Psoas muscle (tissue), 7 donors: ENCODE measurements at regions not wholly inside any gene's neighbourhood (a gene's known extent, or its start where the extent isn't known, plus 50 kb on each side); places are given as distances from the start of the nearest gene placed in this dataset.
A peak's percentile ranks its signal among the peaks of the same experiment; 100 is the strongest.

Experiments used
- ATAC-seq, 4 donors: fragments of 200-7000 bp; cut with Tn5 transposase; one replicate each; pipeline ENCODE4 v1.9.1; 2020; ENCODE audit warnings: moderate library complexity in 3 of 4, mild to moderate bottlenecking in 2 of 4
- DNase-seq, 2 donors: peaks; one replicate each; pipeline ENCODE4 v3.0.0-alpha.2; 2020
- H3K27ac ChIP-seq: fragments of 200-600 bp; one replicate; pipeline ENCODE4 v1.8.0; 2022
- H3K27me3 ChIP-seq, 3 donors: fragments of 200-600 bp in 1 of 3; one replicate each; pipeline versions ENCODE4 v1.6.1 to v1.8.0; 2013 to 2022; ENCODE audit warnings: low read length in 2 of 3, mild to moderate bottlenecking in 2 of 3, moderate library complexity in 1 of 3; ENCODE audit not compliant: insufficient read depth in 3 of 3
- H3K36me3 ChIP-seq, 2 donors: fragments of 200-600 bp in 1 of 2; one replicate each; pipeline versions ENCODE4 v1.6.1 to v1.8.0; 2013 to 2022; ENCODE audit warnings: low read depth in 1 of 2, mild to moderate bottlenecking in 1 of 2, moderate library complexity in 1 of 2; ENCODE audit not compliant: insufficient read depth in 1 of 2
- H3K4me1 ChIP-seq: fragments of 200-600 bp; one replicate; pipeline ENCODE4 v1.8.0; 2022
- H3K4me3 ChIP-seq: fragments of 200-600 bp; one replicate; pipeline ENCODE4 v1.8.0; 2022; ENCODE audit warnings: mild to moderate bottlenecking
- H3K9me3 ChIP-seq: fragments of 200-600 bp; one replicate; pipeline ENCODE4 v1.8.0; 2022
- WGBS, 3 donors: extraction: QIAGEN DNeasy Blood & Tissue Kit; methylation state at CpG; one replicate each; pipeline versions ENCODE4 v1.1.6 to v1.1.7; 2013; 5-methylcytosine and 5-hydroxymethylcytosine counted together
- intact Hi-C, 2 donors: fragments of 100-400 bp; cut with DNase I; formaldehyde crosslinking; loops; one replicate each; pipeline versions ENCODE4 v1.11.0 to v1.14.2; 2022
- TF ChIP-seq, protein P1 (sequence below): fragments of 200-600 bp; IDR thresholded peaks from one replicate; pipeline ENCODE4 v1.8.0; 2022; ENCODE audit warnings: antibody characterized with exemption
- donor health status: healthy with polysubstance abuse.
- donor health status: DM: no; HTN: no; CAD: no; lungs with moderate emphysema.
- donor health status: Bipolar disorder and iron deficiency.
- donor health status: healthy.
- donor health status: DM: yes; HTN: yes; CAD: no.
- donor health status: DM: no; HTN: no; CAD: no.
- donor health status: DM: yes; HTN: yes; CAD: no.

DNA sequence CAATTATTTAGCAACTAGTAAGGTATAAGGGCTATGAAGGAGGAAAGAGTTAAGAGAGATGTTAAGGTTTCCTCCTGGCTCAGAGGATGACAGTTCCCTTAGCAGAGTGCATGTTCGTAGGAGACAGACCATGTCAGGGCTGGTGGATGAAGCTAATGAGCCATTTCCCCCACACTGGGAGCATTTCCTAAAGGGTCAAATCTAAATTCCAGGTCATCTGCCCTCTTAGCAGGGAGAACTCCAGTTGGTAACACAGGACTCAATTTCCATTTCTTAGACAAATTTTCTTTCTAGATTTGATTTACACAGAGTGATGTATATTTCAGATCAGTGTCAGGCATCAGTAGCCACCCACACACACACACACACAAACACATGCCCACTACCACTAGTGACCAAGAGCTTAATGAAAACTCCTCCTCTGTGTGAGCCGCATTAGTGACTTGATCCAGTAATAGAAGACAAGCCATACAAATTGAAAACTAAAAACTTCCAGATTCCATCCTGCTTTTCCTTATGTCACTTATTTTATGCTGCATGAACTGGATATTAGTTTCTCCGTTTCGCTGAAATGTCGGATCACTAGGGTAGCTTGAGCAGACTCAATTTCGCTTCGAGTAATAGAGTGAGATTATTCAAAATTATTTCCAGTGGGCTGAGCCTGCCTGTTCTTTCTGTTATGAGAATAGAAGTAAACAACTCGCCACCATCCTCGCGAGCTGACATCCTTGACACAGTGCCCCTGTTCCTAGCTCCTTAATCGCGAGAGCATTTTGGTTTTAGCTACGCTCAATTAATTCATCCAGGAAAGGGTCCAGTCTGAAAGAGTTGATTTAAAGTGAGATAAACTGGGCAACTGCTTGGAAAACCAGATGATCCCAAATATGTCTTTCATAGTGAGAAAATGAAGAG lies 582.6 kb downstream of the SOX6 start:
- intact Hi-C loops: no loop called here
- Histone ChIP-seq H3K4me3 (no peak overlapping the region), H3K4me1 (peaks cover 9% of the 10 kb centered on the region), H3K9me3 (no peaks in the 10 kb centered on the region), H3K27me3 (no peaks in the 10 kb centered on the region), H3K27ac (no peak overlapping the region), H3K36me3 (no peaks in the 10 kb centered on the region)
- ATAC-seq (no peak), DNase-seq (no peak)
- 55 to 78% (median 58%) methylated on average over 13 of the region's 13 CpGs for WGBS, 3 donors
- TF ChIP-seq, protein P1, sequence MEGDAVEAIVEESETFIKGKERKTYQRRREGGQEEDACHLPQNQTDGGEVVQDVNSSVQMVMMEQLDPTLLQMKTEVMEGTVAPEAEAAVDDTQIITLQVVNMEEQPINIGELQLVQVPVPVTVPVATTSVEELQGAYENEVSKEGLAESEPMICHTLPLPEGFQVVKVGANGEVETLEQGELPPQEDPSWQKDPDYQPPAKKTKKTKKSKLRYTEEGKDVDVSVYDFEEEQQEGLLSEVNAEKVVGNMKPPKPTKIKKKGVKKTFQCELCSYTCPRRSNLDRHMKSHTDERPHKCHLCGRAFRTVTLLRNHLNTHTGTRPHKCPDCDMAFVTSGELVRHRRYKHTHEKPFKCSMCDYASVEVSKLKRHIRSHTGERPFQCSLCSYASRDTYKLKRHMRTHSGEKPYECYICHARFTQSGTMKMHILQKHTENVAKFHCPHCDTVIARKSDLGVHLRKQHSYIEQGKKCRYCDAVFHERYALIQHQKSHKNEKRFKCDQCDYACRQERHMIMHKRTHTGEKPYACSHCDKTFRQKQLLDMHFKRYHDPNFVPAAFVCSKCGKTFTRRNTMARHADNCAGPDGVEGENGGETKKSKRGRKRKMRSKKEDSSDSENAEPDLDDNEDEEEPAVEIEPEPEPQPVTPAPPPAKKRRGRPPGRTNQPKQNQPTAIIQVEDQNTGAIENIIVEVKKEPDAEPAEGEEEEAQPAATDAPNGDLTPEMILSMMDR: no peak

DNA sequence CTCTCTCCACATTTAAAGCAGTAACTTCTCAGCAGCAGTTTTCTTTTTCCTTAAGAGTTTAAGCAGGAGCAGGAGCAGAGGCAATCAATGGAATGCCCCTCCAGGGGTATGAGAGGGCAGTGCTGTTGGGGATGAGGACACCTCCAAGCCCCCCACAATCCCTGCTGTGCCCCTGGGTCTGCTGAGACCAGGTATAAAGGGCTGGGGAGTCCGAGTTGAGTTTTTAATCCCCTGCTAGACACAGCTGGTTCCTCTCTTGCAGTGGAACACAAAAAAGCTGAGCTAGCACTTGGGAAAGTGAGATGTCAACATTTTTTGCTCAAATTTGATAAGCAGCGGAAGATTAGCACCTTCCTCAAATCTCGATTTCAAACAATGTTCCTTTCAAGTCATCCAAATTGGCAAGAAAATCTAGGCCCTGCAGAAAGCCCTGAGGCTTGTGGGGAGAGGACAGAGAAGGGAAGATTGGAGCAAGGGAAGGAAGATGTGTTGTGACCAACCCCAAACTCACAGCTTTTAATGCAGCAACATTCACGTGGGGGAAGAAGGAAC lies 581.9 kb downstream of the SOX6 start:
- intact Hi-C loops: no loop called here
- no peaks in the 10 kb centered on the region for H3K36me3 ChIP-seq
- no peaks in the 10 kb centered on the region for H3K9me3 ChIP-seq
- peaks cover 9% of the 10 kb centered on the region for H3K4me1 ChIP-seq
- H3K27ac ChIP-seq: no peak overlapping the region
- WGBS, 3 donors: 33 to 52% (median 33%) methylated on average over 4 of the region's 4 CpGs
- ATAC-seq (peak in 2 of 4 donors; percentile 5 to 40), DNase-seq (no peak)
- TF ChIP-seq, protein P1: no peak
- H3K27me3 ChIP-seq: no peaks in the 10 kb centered on the region
- H3K4me3 ChIP-seq: no peak overlapping the region

GRCh38 chr11:15775015-15775541 lies 581.3 kb downstream of the SOX6 start:
- Histone ChIP-seq H3K9me3 (no peaks in the 10 kb centered on the region), H3K27ac (no peak overlapping the region), H3K4me3 (no peak overlapping the region), H3K36me3 (no peaks in the 10 kb centered on the region), H3K27me3 (no peaks in the 10 kb centered on the region), H3K4me1 (peaks cover 9% of the 10 kb centered on the region)
- 24 to 36% (median 29%) methylated on average over 6 of the region's 6 CpGs for WGBS, 3 donors
- ATAC-seq: peak; percentile 33 to 63 (median 52)
- peak in 1 of 2 donors; percentile 48 for DNase-seq
- TF ChIP-seq, protein P1: no peak
- intact Hi-C loops: no loop called here

GRCh38 chr11:15775797-15776196 lies 580.5 kb downstream of the SOX6 start:
- H3K27ac ChIP-seq: no peak overlapping the region
- no peak for DNase-seq
- intact Hi-C loops: no loop called here
- no peaks in the 10 kb centered on the region for H3K9me3 ChIP-seq
- no peaks in the 10 kb centered on the region for H3K27me3 ChIP-seq
- H3K36me3 ChIP-seq: no peaks in the 10 kb centered on the region
- H3K4me1 ChIP-seq: peaks cover 9% of the 10 kb centered on the region
- H3K4me3 ChIP-seq: no peak overlapping the region
- WGBS, 3 donors: 66 to 73% (median 73%) methylated on average over 2 of the region's 2 CpGs
- TF ChIP-seq, protein P1: no peak
- ATAC-seq: no peak
